ENCODE measurements at regions not wholly inside any gene's neighbourhood (a gene's known extent, or its start where the extent isn't known, plus 50 kb on each side); places are given as distances from the start of the nearest gene placed in this dataset.
"Not testable (repeated sequence)": the region's sequence is repeated elsewhere in the genome, so short reads cannot be mapped to it uniquely, and the experiment has no call there.

- no peak for DNase-seq (ENCODE audit: low read depth in 2 of 2)
Observed at GRCh38 chrY:7806592-7807515, 895.3 kb upstream of the AMELY start.

GRCh38 chrY:7805624-7806023, 894.1 kb upstream of the AMELY start:
- no peak for DNase-seq (ENCODE audit: low read depth in 2 of 2)

GRCh38 chrY:7803737-7804136, 892.2 kb upstream of the AMELY start:
- DNase-seq (ENCODE audit: low read depth in 2 of 2), result no peak

GRCh38 chrY:7796128-7796527, 884.6 kb upstream of the AMELY start:
- no peak for DNase-seq (ENCODE audit: low read depth in 2 of 2)

GRCh38 chrY:7794441-7794840, 882.9 kb upstream of the AMELY start:
- DNase-seq (ENCODE audit: low read depth in 2 of 2), result peak in 1 of 2 experiments; percentile 49

- peak in 1 of 2 experiments; percentile 21 for DNase-seq (ENCODE audit: low read depth in 2 of 2)
Observed at GRCh38 chrY:7793989-7794388, 882.4 kb upstream of the AMELY start.

- DNase-seq (ENCODE audit: low read depth in 2 of 2), result no peak
Observed at GRCh38 chrY:7792431-7792830, 880.9 kb upstream of the AMELY start.

GRCh38 chrY:7781501-7781900, 869.9 kb upstream of the AMELY start:
- no peak for DNase-seq (ENCODE audit: low read depth in 2 of 2)

GRCh38 chrY:7775436-7775835, 863.9 kb upstream of the AMELY start:
- DNase-seq (ENCODE audit: low read depth in 2 of 2), result not testable (repeated sequence)

GRCh38 chrY:7771771-7772170, 860.2 kb upstream of the AMELY start:
- no peak for DNase-seq (ENCODE audit: low read depth in 2 of 2)

GRCh38 chrY:7769790-7770375, 858.3 kb upstream of the AMELY start:
- DNase-seq (ENCODE audit: low read depth in 2 of 2), result no peak

- no peak for DNase-seq (ENCODE audit: low read depth in 2 of 2)
Observed at GRCh38 chrY:7768901-7769300, 857.3 kb upstream of the AMELY start.

- DNase-seq (ENCODE audit: low read depth in 2 of 2), result no peak
Observed at GRCh38 chrY:7753711-7754110, 842.2 kb upstream of the AMELY start.

GRCh38 chrY:7746781-7747180, 835.2 kb upstream of the AMELY start:
- no peak for DNase-seq (ENCODE audit: low read depth in 2 of 2)

GRCh38 chrY:7745581-7745901, 834.0 kb upstream of the AMELY start:
- DNase-seq (ENCODE audit: low read depth in 2 of 2), result no peak

- DNase-seq (ENCODE audit: low read depth in 2 of 2), result peak; percentile 54 to 58
Observed at GRCh38 chrY:7744691-7745580, 833.4 kb upstream of the AMELY start.

- no peak for DNase-seq (ENCODE audit: low read depth in 2 of 2)
Observed at GRCh38 chrY:7736847-7737365, 825.4 kb upstream of the AMELY start.

- no peak for DNase-seq (ENCODE audit: low read depth in 2 of 2)
Observed at GRCh38 chrY:7731651-7732050, 820.1 kb upstream of the AMELY start.

- no peak for DNase-seq (ENCODE audit: low read depth in 2 of 2)
Observed at GRCh38 chrY:7730664-7731063, 819.1 kb upstream of the AMELY start.

- no peak for DNase-seq (ENCODE audit: low read depth in 2 of 2)
Observed at GRCh38 chrY:7730071-7730470, 818.5 kb upstream of the AMELY start.

- DNase-seq (ENCODE audit: low read depth in 2 of 2), result no peak
Observed at GRCh38 chrY:7729318-7730011, 817.9 kb upstream of the AMELY start.

- no peak for DNase-seq (ENCODE audit: low read depth in 2 of 2)
Observed at GRCh38 chrY:7728935-7729317, 817.4 kb upstream of the AMELY start.
